DOHH2 (cell line): ENCODE measurements at regions not wholly inside any gene's neighbourhood (a gene's known extent, or its start where the extent isn't known, plus 50 kb on each side); places are given as distances from the start of the nearest gene placed in this dataset.

Experiments
- CTCF ChIP-seq: fragments of 200-600 bp; sonication (generic); IDR thresholded peaks from one replicate; pipeline ENCODE4 v1.5.1; 2014; ENCODE audit warnings: antibody characterized with exemption, mild to moderate bottlenecking, low read depth, low read length; ENCODE audit not compliant: poor library complexity, severe bottlenecking
- EZH2phosphoT487 ChIP-seq: fragments of 200-600 bp; sonication (generic); IDR thresholded peaks from 2 replicates; pipeline ENCODE4 v1.6.1; 2017; ENCODE audit warnings: borderline replicate concordance, mild to moderate bottlenecking, antibody characterized with exemption, low read length, moderate library complexity, mixed read lengths

DNA sequence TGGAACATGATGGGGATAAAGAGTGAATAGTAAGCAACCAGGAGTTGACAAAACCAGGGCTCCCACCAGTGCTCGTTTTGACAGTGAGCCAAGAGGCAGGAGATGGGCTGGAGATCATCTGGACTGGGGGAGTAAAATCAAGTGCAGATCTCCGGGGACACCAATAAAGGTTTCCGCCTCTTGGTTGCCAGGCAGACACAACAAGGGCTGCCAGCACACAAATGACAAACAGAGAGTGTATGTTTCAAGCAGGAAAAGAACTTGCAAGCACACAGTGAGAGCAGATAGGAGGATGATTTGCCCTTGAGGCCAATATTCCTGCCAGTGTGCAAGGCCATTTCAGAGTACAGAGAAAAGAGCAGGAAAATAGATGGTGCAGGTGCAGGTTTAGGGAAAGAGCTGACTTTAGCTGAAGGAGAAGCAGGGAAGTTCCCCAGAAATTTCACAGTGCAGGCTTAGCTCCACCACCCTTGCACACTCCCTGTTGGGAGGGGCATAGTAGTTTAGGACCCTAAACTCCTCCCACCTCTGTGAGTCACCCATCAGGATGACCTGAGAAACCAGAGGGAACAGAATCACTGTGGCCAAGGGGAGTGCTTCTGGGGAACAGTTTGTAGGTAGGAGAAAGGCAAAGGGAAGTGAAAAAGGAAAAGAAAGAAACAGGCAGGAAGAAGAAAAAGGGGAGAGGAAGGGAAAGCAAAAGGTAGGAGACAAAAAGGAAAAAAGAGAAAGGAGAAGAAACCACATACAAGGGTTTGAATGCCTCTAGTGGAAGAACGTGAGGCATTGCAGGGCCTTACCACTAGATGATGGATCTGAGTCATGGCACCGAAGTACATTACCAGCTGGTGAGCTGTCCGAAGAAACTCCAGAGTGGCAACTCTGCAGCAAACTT lies 404.4 kb downstream of the SLC6A15 start:
- TF ChIP-seq CTCF (no peak), EZH2phosphoT487 (no peak)
